WTC11 (cell line): ENCODE measurements at regions not wholly inside any gene's neighbourhood (a gene's known extent, or its start where the extent isn't known, plus 50 kb on each side); places are given as distances from the start of the nearest gene placed in this dataset.

Experiments
- ATAC-seq: fragments of 200-7000 bp; cut with Tn5 transposase; 2 replicates; pipeline ENCODE4 v1.10.0; 2021; ENCODE audit warnings: mild to moderate bottlenecking, moderate library complexity
- CTCF ChIA-PET: fragments of 300-600 bp; sonication (Branson Sonifier 250); formaldehyde crosslinking; loops from one replicate; lab custom pipeline; 2021; ENCODE audit warnings: antibody characterized with exemption; lab: Charles Lee
- POLR2A ChIA-PET: fragments of 350-600 bp; sonication (Branson Sonifier 250); formaldehyde crosslinking; loops from one replicate; lab custom pipeline; 2021; ENCODE audit warnings: antibody characterized with exemption; lab: Charles Lee
- DNase-seq: peaks from one replicate; pipeline ENCODE4 v3.0.0; 2021; ENCODE audit warnings: low spot score
- H3K27ac Mint-ChIP-seq: 2 replicates; pipeline ENCODE4 v1.8.0; 2021; ENCODE audit warnings: mixed read lengths
- H3K27me3 Mint-ChIP-seq: 2 replicates; pipeline ENCODE4 v1.8.0; 2021; ENCODE audit warnings: low read depth, mild to moderate bottlenecking, moderate library complexity, mixed read lengths
- H3K36me3 Mint-ChIP-seq: 2 replicates; pipeline ENCODE4 v1.8.0; 2021; ENCODE audit warnings: mixed read lengths
- H3K4me1 Mint-ChIP-seq: 2 replicates; pipeline ENCODE4 v1.8.0; 2022; ENCODE audit warnings: mixed read lengths
- H3K4me3 Mint-ChIP-seq: 2 replicates; pipeline ENCODE4 v1.8.0; 2021; ENCODE audit warnings: mild to moderate bottlenecking, moderate library complexity, mixed read lengths
- H3K9me3 Mint-ChIP-seq: 2 replicates; pipeline ENCODE4 v1.8.0; 2021; ENCODE audit warnings: mixed read lengths
- AFF4 ChIP-seq: sonication (generic); formaldehyde crosslinking; IDR thresholded peaks from 2 replicates; pipeline ENCODE4 v1.8.1; 2023; ENCODE audit warnings: mild to moderate bottlenecking, missing genetic modification reagents, borderline replicate concordance
- ATF3 ChIP-seq: sonication (generic); formaldehyde crosslinking; conservative IDR thresholded peaks from 2 replicates; pipeline ENCODE4 v1.8.1; 2022; ENCODE audit warnings: mild to moderate bottlenecking, missing genetic modification reagents
- CREM ChIP-seq: sonication (generic); formaldehyde crosslinking; IDR thresholded peaks from 2 replicates; pipeline ENCODE4 v1.8.1; 2022; ENCODE audit warnings: mild to moderate bottlenecking, missing genetic modification reagents, moderate library complexity
- CTCF ChIP-seq: fragments of 200-600 bp; IDR thresholded peaks from 2 replicates; pipeline ENCODE4 v1.8.0; 2022; ENCODE audit warnings: antibody characterized with exemption
- GRHL2 ChIP-seq: fragments of 250-450 bp; sonication (Bioruptor Pico); IDR thresholded peaks from 2 replicates; pipeline ENCODE4 v1.8.0; 2022; ENCODE audit warnings: mild to moderate bottlenecking, moderate library complexity; ENCODE audit not compliant: insufficient replicate concordance, severe bottlenecking
- HMGA2 ChIP-seq: fragments of 250-450 bp; sonication (Bioruptor Pico); IDR thresholded peaks from 2 replicates; pipeline ENCODE4 v1.4.0; 2021; ENCODE audit warnings: mild to moderate bottlenecking, moderate library complexity
- KAT7 ChIP-seq: sonication (generic); formaldehyde crosslinking; IDR thresholded peaks from 2 replicates; pipeline ENCODE4 v1.8.1; 2023; ENCODE audit warnings: missing genetic modification reagents, mild to moderate bottlenecking, borderline replicate concordance
- MLX ChIP-seq: sonication (generic); formaldehyde crosslinking; IDR thresholded peaks from 2 replicates; pipeline ENCODE4 v1.8.1; 2023; ENCODE audit warnings: mild to moderate bottlenecking, missing genetic modification reagents, moderate library complexity
- MXD4 ChIP-seq: fragments of 250-450 bp; sonication (Bioruptor Pico); IDR thresholded peaks from 2 replicates; pipeline ENCODE4 v1.8.0; 2021; ENCODE audit warnings: mild to moderate bottlenecking, moderate library complexity, borderline replicate concordance
- MYBL2 ChIP-seq: sonication (generic); formaldehyde crosslinking; IDR thresholded peaks from 2 replicates; pipeline ENCODE4 v1.8.1; 2023; ENCODE audit warnings: mild to moderate bottlenecking, moderate library complexity, missing genetic modification reagents
- NR2C2 ChIP-seq: sonication (generic); formaldehyde crosslinking; IDR thresholded peaks from 2 replicates; pipeline ENCODE4 v1.8.0; 2022; ENCODE audit warnings: mild to moderate bottlenecking, missing genetic modification reagents
- PREB ChIP-seq: sonication (generic); formaldehyde crosslinking; IDR thresholded peaks from 2 replicates; pipeline ENCODE4 v1.8.1; 2022; ENCODE audit warnings: mild to moderate bottlenecking, missing genetic modification reagents, moderate library complexity, borderline replicate concordance
- RELA ChIP-seq: sonication (generic); formaldehyde crosslinking; IDR thresholded peaks from 2 replicates; pipeline ENCODE4 v1.8.1; 2022; ENCODE audit warnings: missing genetic modification reagents, mild to moderate bottlenecking, borderline replicate concordance
- SMAD4 ChIP-seq: sonication (generic); formaldehyde crosslinking; IDR thresholded peaks from 2 replicates; pipeline ENCODE4 v1.8.0; 2022; ENCODE audit warnings: mild to moderate bottlenecking, missing genetic modification reagents
- SOX15 ChIP-seq: fragments of 250-450 bp; sonication (Bioruptor Pico); IDR thresholded peaks from 2 replicates; pipeline ENCODE4 v1.9.0; 2021; ENCODE audit warnings: mild to moderate bottlenecking
- SP1 ChIP-seq: sonication (generic); formaldehyde crosslinking; conservative IDR thresholded peaks from 2 replicates; pipeline ENCODE4 v1.8.1; 2022; ENCODE audit warnings: missing genetic modification reagents
- TEAD4 ChIP-seq: sonication (generic); formaldehyde crosslinking; IDR thresholded peaks from 2 replicates; pipeline ENCODE4 v1.8.0; 2022; ENCODE audit warnings: mild to moderate bottlenecking, missing genetic modification reagents

- TF ChIP-seq AFF4 (no peak), KAT7 (CRISPR knock-in tag) (no peak), SP1 (CRISPR knock-in tag) (no peak), CTCF (no peak), SMAD4 (CRISPR knock-in tag) (no peak)
- TF ChIP-seq, all 79 proteins: peak for 0
Measured at GRCh38 chr14:87623616-87624015, 369.4 kb downstream of the GALC start (continued).

- DNase-seq (no peak), ATAC-seq (no peak)
- ChIA-PET POLR2A (no interaction called here), CTCF (interaction anchor here (1.4 to 2.0 kb wide), 2 partner anchors 11 to 248 kb away, joined by 3 to 8 read pairs; no protein-coding TSS in a partner anchor)
- Mint-ChIP-seq H3K9me3 (peaks cover 30% of the 10 kb centered on the region), H3K27me3 (peaks cover 6% of the 10 kb centered on the region), H3K4me3 (no peak overlapping the region), H3K4me1 (no peaks in the 10 kb centered on the region), H3K27ac (no peak overlapping the region), H3K36me3 (peaks cover 22% of the 10 kb centered on the region)
- no peak for TF ChIP-seq GRHL2 (CRISPR knock-in tag)
- TF ChIP-seq HMGA2 = no peak
- no peak for TF ChIP-seq NR2C2 (CRISPR knock-in tag)
- TF ChIP-seq MLX (CRISPR knock-in tag) = no peak
Measured at GRCh38 chr14:87617079-87617478, 375.9 kb downstream of the GALC start.

GRCh38 chr14:87615822-87616679 is 376.9 kb downstream of the GALC start:
- Mint-ChIP-seq H3K9me3 (peaks cover 20% of the 10 kb centered on the region), H3K27me3 (peaks cover 6% of the 10 kb centered on the region), H3K27ac (no peak overlapping the region), H3K36me3 (peaks cover 12% of the 10 kb centered on the region), H3K4me3 (no peak overlapping the region), H3K4me1 (no peaks in the 10 kb centered on the region)
- DNase-seq = peak; percentile 76
- ChIA-PET POLR2A (interaction anchor here (1.0 kb wide), 1 partner anchor 39 kb away, joined by 4 read pairs; no protein-coding TSS in a partner anchor), CTCF (interaction anchor here (0.9 to 2.0 kb wide), 10 partner anchors 12 to 655 kb away, joined by 3 to 18 read pairs (median 4); no protein-coding TSS in a partner anchor)
- peak; percentile 98 for ATAC-seq
- TF ChIP-seq MXD4 (CRISPR knock-in tag) (no peak), ATF3 (no peak), CREM (CRISPR knock-in tag) (no peak), SOX15 (CRISPR knock-in tag) (no peak), RELA (no peak), AFF4 (no peak), MYBL2 (CRISPR knock-in tag) (no peak), CTCF (peak; percentile 79), TEAD4 (CRISPR knock-in tag) (no peak), PREB (CRISPR knock-in tag) (no peak), SP1 (CRISPR knock-in tag) (no peak)
